NCI-H1436 (cell line): ENCODE measurements at regions not wholly inside any gene's neighbourhood (a gene's known extent, or its start where the extent isn't known, plus 50 kb on each side); places are given as distances from the start of the nearest gene placed in this dataset.

Source experiments
- DNase-seq: peaks from one replicate; lab custom pipeline; 2025; lab: John Stamatoyannopoulos, UW

GRCh38 chr6:137690034-137690433 lies 177.0 kb upstream of the TNFAIP3 start:
- DNase-seq = no peak

- no peak for DNase-seq
These were observed 176.3 kb upstream of the TNFAIP3 start for GRCh38 chr6:137690721-137691120.

GRCh38 chr6:137692308-137692707 lies 174.8 kb upstream of the TNFAIP3 start:
- DNase-seq = no peak

GRCh38 chr6:137692806-137693205 lies 174.3 kb upstream of the TNFAIP3 start:
- no peak for DNase-seq

GRCh38 chr6:137693711-137694110 lies 173.3 kb upstream of the TNFAIP3 start:
- DNase-seq = no peak

- no peak for DNase-seq
These were observed 170.3 kb upstream of the TNFAIP3 start for GRCh38 chr6:137696765-137697164.

GRCh38 chr6:137697267-137697938 lies 169.7 kb upstream of the TNFAIP3 start:
- DNase-seq = no peak

GRCh38 chr6:137698636-137699030 lies 168.4 kb upstream of the TNFAIP3 start:
- no peak for DNase-seq

GRCh38 chr6:137699031-137699683 lies 167.9 kb upstream of the TNFAIP3 start:
- no peak for DNase-seq

- DNase-seq = no peak
These were observed 166.9 kb upstream of the TNFAIP3 start for GRCh38 chr6:137700161-137700560.

GRCh38 chr6:137700751-137701477 lies 166.1 kb upstream of the TNFAIP3 start:
- DNase-seq = no peak

- DNase-seq = no peak
These were observed 165.1 kb upstream of the TNFAIP3 start for GRCh38 chr6:137701942-137702341.

GRCh38 chr6:137702791-137703424 lies 164.2 kb upstream of the TNFAIP3 start:
- no peak for DNase-seq

- no peak for DNase-seq
These were observed 162.3 kb upstream of the TNFAIP3 start for GRCh38 chr6:137704802-137705159.

GRCh38 chr6:137705160-137706082 lies 161.6 kb upstream of the TNFAIP3 start:
- peak; percentile 17 for DNase-seq

- DNase-seq = no peak
These were observed 160.8 kb upstream of the TNFAIP3 start for GRCh38 chr6:137706083-137706750.

GRCh38 chr6:137707038-137707589 lies 159.9 kb upstream of the TNFAIP3 start:
- DNase-seq = no peak

- DNase-seq = peak; percentile 55
These were observed 159.3 kb upstream of the TNFAIP3 start for GRCh38 chr6:137707590-137708360.

GRCh38 chr6:137708481-137708880 lies 158.6 kb upstream of the TNFAIP3 start:
- no peak for DNase-seq
